GM21367 (cell line): ENCODE measurements at regions not wholly inside any gene's neighbourhood (a gene's known extent, or its start where the extent isn't known, plus 50 kb on each side); places are given as distances from the start of the nearest gene placed in this dataset.
"Not testable (repeated sequence)": the region's sequence is repeated elsewhere in the genome, so short reads cannot be mapped to it uniquely, and the experiment has no call there.

ENCODE experiments used
- ATAC-seq: cut with Tn5 transposase; IDR thresholded peaks from one replicate; pipeline ENCODE4 v1.9.1; 2021; ENCODE audit not compliant: unreplicated experiment

- no peak for ATAC-seq
Measured at GRCh38 chr5:163115011-163115410, 322.4 kb upstream of the CCNG1 start.

- ATAC-seq: not testable (repeated sequence)
Measured at GRCh38 chr5:163116618-163117017, 320.8 kb upstream of the CCNG1 start.

GRCh38 chr5:163134061-163134460 lies 303.3 kb upstream of the CCNG1 start:
- no peak for ATAC-seq

GRCh38 chr5:163135849-163136248 lies 301.5 kb upstream of the CCNG1 start:
- ATAC-seq: no peak

- ATAC-seq: no peak
Measured at GRCh38 chr5:163161512-163161911, 275.9 kb upstream of the CCNG1 start.

GRCh38 chr5:163162645-163163044 lies 274.8 kb upstream of the CCNG1 start:
- ATAC-seq: no peak

GRCh38 chr5:163163858-163164257 lies 273.5 kb upstream of the CCNG1 start:
- ATAC-seq: no peak

- ATAC-seq: no peak
Measured at GRCh38 chr5:163165277-163165676, 272.1 kb upstream of the CCNG1 start.

GRCh38 chr5:163170161-163170560 lies 267.2 kb upstream of the CCNG1 start:
- not testable (repeated sequence) for ATAC-seq

- ATAC-seq: no peak
Measured at GRCh38 chr5:163172540-163173338, 264.7 kb upstream of the CCNG1 start.

GRCh38 chr5:163177971-163178370 lies 259.4 kb upstream of the CCNG1 start:
- ATAC-seq: no peak

GRCh38 chr5:163185315-163185714 lies 252.1 kb upstream of the CCNG1 start:
- ATAC-seq: no peak

GRCh38 chr5:163189023-163189553 lies 248.3 kb upstream of the CCNG1 start:
- no peak for ATAC-seq

GRCh38 chr5:163190283-163190682 lies 247.1 kb upstream of the CCNG1 start:
- ATAC-seq: peak; percentile 46

GRCh38 chr5:163190784-163191183 lies 246.6 kb upstream of the CCNG1 start:
- ATAC-seq: no peak

GRCh38 chr5:163193886-163194285 lies 243.5 kb upstream of the CCNG1 start:
- no peak for ATAC-seq

GRCh38 chr5:163205645-163206044 lies 231.8 kb upstream of the CCNG1 start:
- ATAC-seq: no peak

GRCh38 chr5:163221581-163221980 lies 215.8 kb upstream of the CCNG1 start:
- ATAC-seq: no peak

- no peak for ATAC-seq
Measured at GRCh38 chr5:163222982-163223381, 214.4 kb upstream of the CCNG1 start.

GRCh38 chr5:163244445-163244987 lies 192.9 kb upstream of the CCNG1 start:
- no peak for ATAC-seq

- no peak for ATAC-seq
Measured at GRCh38 chr5:163245584-163245983, 191.8 kb upstream of the CCNG1 start.

- no peak for ATAC-seq
Measured at GRCh38 chr5:163248333-163248732, 189.1 kb upstream of the CCNG1 start.
